Endothelial cell of umbilical vein (primary cell): ENCODE measurements at regions not wholly inside any gene's neighbourhood (a gene's known extent, or its start where the extent isn't known, plus 50 kb on each side); places are given as distances from the start of the nearest gene placed in this dataset.

ENCODE experiments used
- BruUV-seq: library from RNA; stranded (reverse); fragments of 400-500 nt; replicated peaks from 2 replicates; lab custom pipeline; 2021; lab: Mats Ljungman, UMichigan
- CTCF ChIA-PET: fragments of 300-600, 350-600 bp; sonication (Branson Sonifier 250); formaldehyde crosslinking; loops from one replicate; lab custom pipeline; 2021; ENCODE audit warnings: antibody characterized with exemption, inconsistent platforms; lab: Charles Lee
- POLR2A ChIA-PET: fragments of 300-600, 350-600 bp; sonication (Branson Sonifier 250); formaldehyde crosslinking; loops from one replicate; lab custom pipeline; 2021; ENCODE audit warnings: antibody characterized with exemption, inconsistent platforms; lab: Charles Lee
- DNase-seq: peaks from one replicate; pipeline ENCODE4 v3.0.0-alpha.2; 2011; ENCODE audit warnings: low read depth, low spot score
- FAIRE-seq: peaks from 2 replicates; lab custom pipeline; 2011; peaks lifted over from hg19 to GRCh38; lab: Jason Lieb, UNC
- H2AFZ ChIP-seq: 2 replicates; pipeline ENCODE4 v1.6.0; 2012; ENCODE audit warnings: low read depth, low read length, control low read depth, inconsistent platforms
- H3K27ac ChIP-seq: 2 replicates; pipeline ENCODE4 v1.5.1; 2011; ENCODE audit warnings: low read depth, mild to moderate bottlenecking, control low read depth, low read length, moderate library complexity; ENCODE audit not compliant: insufficient read depth
- H3K27me3 ChIP-seq, 2 experiments: 2 replicates each; pipeline versions ENCODE4 v1.6.0 to v1.6.1; 2011; ENCODE audit warnings: low read length in 2 of 2, mixed read lengths in 1 of 2; ENCODE audit not compliant: control insufficient read depth in 2 of 2, insufficient read depth in 2 of 2
- H3K36me3 ChIP-seq, 2 experiments: 2 replicates in 1 of 2; 3 replicates in 1 of 2; pipeline ENCODE4 v1.5.1; 2011; ENCODE audit warnings: low read length in 2 of 2, mild to moderate bottlenecking in 1 of 2, moderate library complexity in 1 of 2; ENCODE audit not compliant: control insufficient read depth in 2 of 2, insufficient read depth in 2 of 2; ENCODE audit errors: extremely low read depth in 1 of 2
- H3K4me1 ChIP-seq: 3 replicates; pipeline ENCODE4 v1.5.1; 2011; ENCODE audit warnings: mild to moderate bottlenecking, low read length; ENCODE audit not compliant: control insufficient read depth, insufficient read depth; ENCODE audit errors: extremely low read depth
- H3K4me2 ChIP-seq: 2 replicates; pipeline ENCODE4 v1.6.1; 2011; ENCODE audit warnings: low read length, control low read depth, mixed read lengths; ENCODE audit not compliant: insufficient read depth
- H3K4me3 ChIP-seq, 3 experiments: fragments of 200-600 bp in 1 of 3; sonication (generic), shearing (Covaris generic) in 1 of 3; replicated peaks in 1 of 3; 2 replicates each; pipeline ENCODE4 v1.5.1; 2011 to 2016; ENCODE audit warnings: control low read depth in 3 of 3, low read length in 3 of 3, mild to moderate bottlenecking in 2 of 3, inconsistent platforms in 1 of 3, low read depth in 1 of 3, moderate library complexity in 1 of 3; ENCODE audit not compliant: insufficient read depth in 1 of 3
- H3K79me2 ChIP-seq: 2 replicates; pipeline ENCODE4 v1.6.0; 2012; ENCODE audit warnings: low read length, inconsistent platforms; ENCODE audit not compliant: control insufficient read depth, insufficient read depth
- H3K9ac ChIP-seq: replicated peaks from 2 replicates; pipeline ENCODE3; 2011; ENCODE audit warnings: low read length, control low read depth; ENCODE audit not compliant: insufficient read depth; ENCODE audit errors: extremely low read depth
- H3K9me1 ChIP-seq: replicated peaks from 3 replicates; pipeline ENCODE4 v1.6.0; 2011; ENCODE audit warnings: mild to moderate bottlenecking, low read length; ENCODE audit not compliant: control insufficient read depth, insufficient read depth; ENCODE audit errors: extremely low read depth
- H3K9me3 ChIP-seq: replicated peaks from 2 replicates; pipeline ENCODE4 v1.5.1; 2012; ENCODE audit warnings: low read length, inconsistent platforms; ENCODE audit not compliant: control insufficient read depth, insufficient read depth
- H4K20me1 ChIP-seq: replicated peaks from 2 replicates; pipeline ENCODE3; 2011; ENCODE audit warnings: mild to moderate bottlenecking, low read length; ENCODE audit not compliant: control insufficient read depth, insufficient read depth; ENCODE audit errors: extremely low read depth
- CTCF ChIP-seq, 2 donors: IDR thresholded peaks; 1 replicate in 1 of 2; 2 replicates in 1 of 2; pipeline ENCODE4 v1.5.1; 2011; ENCODE audit warnings: low read length in 2 of 2, mild to moderate bottlenecking in 2 of 2, moderate library complexity in 2 of 2, control low read depth in 1 of 2, inconsistent platforms in 1 of 2, low read depth in 1 of 2; ENCODE audit not compliant: insufficient read depth in 1 of 2; ENCODE audit errors: extremely low read depth in 1 of 2
- EZH2 ChIP-seq: IDR thresholded peaks from 2 replicates; pipeline ENCODE4 v1.6.1; 2012; ENCODE audit warnings: borderline replicate concordance, low read depth, mild to moderate bottlenecking, moderate library complexity, low read length, inconsistent platforms; ENCODE audit not compliant: severe bottlenecking
- FOS ChIP-seq: IDR thresholded peaks from 2 replicates; pipeline ENCODE4 v1.6.1; 2011; ENCODE audit warnings: mild to moderate bottlenecking, low read length, moderate library complexity, borderline replicate concordance; ENCODE audit not compliant: insufficient read depth
- GATA2 ChIP-seq: IDR thresholded peaks from 2 replicates; pipeline ENCODE4 v1.7.0; 2011; ENCODE audit warnings: low read depth, mild to moderate bottlenecking, moderate library complexity, mixed read lengths, low read length; ENCODE audit not compliant: insufficient read length, insufficient read depth
- JUN ChIP-seq: IDR thresholded peaks from 2 replicates; pipeline ENCODE4 v1.6.1; 2011; ENCODE audit warnings: borderline replicate concordance, low read depth; ENCODE audit not compliant: insufficient read length, insufficient read depth
- MAX ChIP-seq: IDR thresholded peaks from 2 replicates; pipeline ENCODE4 v1.6.1; 2011; ENCODE audit not compliant: insufficient read depth, insufficient read length
- MYC ChIP-seq: IDR thresholded peaks from one replicate; pipeline ENCODE4 v1.6.1; 2011; ENCODE audit warnings: mild to moderate bottlenecking, low read depth, low read length
- POLR2A ChIP-seq: IDR thresholded peaks from 2 replicates; pipeline ENCODE4 v1.6.1; 2012; ENCODE audit warnings: low read depth, mild to moderate bottlenecking, control low read depth, low read length
- POLR2AphosphoS5 ChIP-seq: IDR thresholded peaks from 2 replicates; pipeline ENCODE4 v1.6.1; 2012; ENCODE audit warnings: low read depth, mild to moderate bottlenecking, control low read depth, low read length, moderate library complexity; ENCODE audit not compliant: insufficient read depth
- dilution Hi-C: fragments of 300-500 bp; cut with MboI; formaldehyde crosslinking; loops from one replicate; pipeline ENCODE4 v1.15.0; 2019; ENCODE audit warnings: low sequenced_read_pairs; ENCODE audit not compliant: extremely low pct_ligation_motif_present
- intact Hi-C: fragments of 100-400 bp; cut with micrococcal nuclease; formaldehyde crosslinking; loops from one replicate; pipeline ENCODE4 v1.10.0; 2022

GRCh38 chr12:13496111-13496510 is 299.6 kb downstream of the EMP1 start:
- dilution Hi-C loops, result no loop called here
- CTCF ChIA-PET, result no interaction called here
- Histone ChIP-seq H3K27ac (no peak overlapping the region), H3K27me3 (peaks cover 0 to 3% of the 10 kb centered on the region in 2 experiments), H4K20me1 (no peaks in the 10 kb centered on the region), H3K9me3 (no peaks in the 10 kb centered on the region), H3K4me1 (no peaks in the 10 kb centered on the region), H3K9me1 (no peaks in the 10 kb centered on the region), H3K79me2 (no peaks in the 10 kb centered on the region), H3K9ac (no peak overlapping the region), H3K36me3 (no peaks in the 10 kb centered on the region), H3K4me2 (no peak overlapping the region), H2AFZ (no peak overlapping the region), H3K4me3 (no peak overlapping the region)
- TF ChIP-seq FOS, result no peak
- no peak for TF ChIP-seq EZH2
- no peak for TF ChIP-seq CTCF (IDR thresholded peaks at IDR 0.05; ENCODE audit: extremely low read depth in 1 of 2, insufficient read depth in 1 of 2, low read depth in 1 of 2, low read length in 2 of 2)
- TF ChIP-seq MAX, result no peak
- no peak for TF ChIP-seq GATA2
- TF ChIP-seq POLR2AphosphoS5, result no peak
- TF ChIP-seq POLR2A, result no peak
- TF ChIP-seq MYC, result no peak
- TF ChIP-seq JUN, result no peak
- no TSS peak for BruUV-seq
- no peak for FAIRE-seq
- POLR2A ChIA-PET, result no interaction called here
- intact Hi-C loops, result no loop called here
- DNase-seq, result no peak
